ENCODE measurements at regions not wholly inside any gene's neighbourhood (a gene's known extent, or its start where the extent isn't known, plus 50 kb on each side); places are given as distances from the start of the nearest gene placed in this dataset.

GRCh38 chr1:87961992-87962391 lies 633.3 kb downstream of the LMO4 start:
- no peak for TF ChIP-seq CTCF (IDR thresholded peaks at IDR 0.05)
- TF ChIP-seq POLR2AphosphoS5 (IDR thresholded peaks at IDR 0.05) = no peak
- no peak for TF ChIP-seq POLR2A (IDR thresholded peaks at IDR 0.05)
